ENCODE measurements at regions not wholly inside any gene's neighbourhood (a gene's known extent, or its start where the extent isn't known, plus 50 kb on each side); places are given as distances from the start of the nearest gene placed in this dataset.

GRCh38 chr18:57202881-57203280, 56.0 kb downstream of the BOD1L2 start:
- DNase-seq = no peak

GRCh38 chr18:57205641-57206040, 58.8 kb downstream of the BOD1L2 start:
- no peak for DNase-seq

- DNase-seq = no peak
Measured at GRCh38 chr18:57207124-57207916, 60.4 kb downstream of the BOD1L2 start.

GRCh38 chr18:57208047-57208446, 61.2 kb downstream of the BOD1L2 start:
- no peak for DNase-seq

- DNase-seq = no peak
Measured at GRCh38 chr18:57209713-57210106, 62.8 kb downstream of the BOD1L2 start.

GRCh38 chr18:57210107-57210715, 63.3 kb downstream of the BOD1L2 start:
- DNase-seq = no peak

- DNase-seq = no peak
Measured at GRCh38 chr18:57210716-57211411, 64.0 kb downstream of the BOD1L2 start.

GRCh38 chr18:57211412-57211750, 64.5 kb downstream of the BOD1L2 start:
- no peak for DNase-seq

GRCh38 chr18:57211776-57212175, 64.9 kb downstream of the BOD1L2 start:
- DNase-seq = no peak

GRCh38 chr18:57212678-57213077, 65.8 kb downstream of the BOD1L2 start:
- DNase-seq = no peak

- no peak for DNase-seq
Measured at GRCh38 chr18:57214976-57215375, 68.1 kb downstream of the BOD1L2 start.

GRCh38 chr18:57218281-57218680, 71.4 kb downstream of the BOD1L2 start:
- no peak for DNase-seq

GRCh38 chr18:57219964-57220363, 73.1 kb downstream of the BOD1L2 start:
- DNase-seq = no peak

GRCh38 chr18:57220480-57220879, 73.6 kb downstream of the BOD1L2 start:
- DNase-seq = no peak

- no peak for DNase-seq
Measured at GRCh38 chr18:57220930-57221483, 74.1 kb downstream of the BOD1L2 start.

GRCh38 chr18:57223144-57223870, 76.4 kb downstream of the BOD1L2 start:
- DNase-seq = no peak

GRCh38 chr18:57230861-57231585, 84.1 kb downstream of the BOD1L2 start:
- no peak for DNase-seq

GRCh38 chr18:57231864-57232263, 85.0 kb downstream of the BOD1L2 start:
- no peak for DNase-seq

- DNase-seq = no peak
Measured at GRCh38 chr18:57234346-57234745, 87.5 kb downstream of the BOD1L2 start.

- no peak for DNase-seq
Measured at GRCh38 chr18:57241869-57242268, 95.0 kb downstream of the BOD1L2 start.

- peak; percentile 30 for DNase-seq
Measured at GRCh38 chr18:57242285-57242684, 95.4 kb downstream of the BOD1L2 start.

- no peak for DNase-seq
Measured at GRCh38 chr18:57243624-57244179, 96.8 kb downstream of the BOD1L2 start.

Data from NCI-H2029 (cell line).